HUES6 (cell line): ENCODE measurements at regions not wholly inside any gene's neighbourhood (a gene's known extent, or its start where the extent isn't known, plus 50 kb on each side); places are given as distances from the start of the nearest gene placed in this dataset.

ENCODE experiments used
- H3K27ac ChIP-seq: 2 replicates; pipeline ENCODE4 v1.7.0; 2013; ENCODE audit warnings: low read depth, mild to moderate bottlenecking, low read length, inconsistent platforms
- H3K27me3 ChIP-seq: 2 replicates; pipeline ENCODE4 v1.6.1; 2013; ENCODE audit warnings: low read length; ENCODE audit not compliant: control insufficient read depth, insufficient read depth
- H3K36me3 ChIP-seq: 2 replicates; pipeline ENCODE4 v1.6.1; 2013; ENCODE audit warnings: low read length; ENCODE audit not compliant: control insufficient read depth, insufficient read depth
- H3K4me1 ChIP-seq: 2 replicates; pipeline ENCODE4 v1.6.1; 2013; ENCODE audit warnings: low read length; ENCODE audit not compliant: control insufficient read depth, insufficient read depth
- H3K4me3 ChIP-seq: 2 replicates; pipeline ENCODE4 v1.5.1; 2013; ENCODE audit warnings: low read depth, low read length
- H3K9ac ChIP-seq: one replicate; pipeline ENCODE4 v1.6.1; 2013; ENCODE audit warnings: mild to moderate bottlenecking, low read length
- H3K9me3 ChIP-seq: 2 replicates; pipeline ENCODE4 v1.6.1; 2013; ENCODE audit warnings: low read depth, low read length; ENCODE audit not compliant: control insufficient read depth, insufficient read depth

DNA sequence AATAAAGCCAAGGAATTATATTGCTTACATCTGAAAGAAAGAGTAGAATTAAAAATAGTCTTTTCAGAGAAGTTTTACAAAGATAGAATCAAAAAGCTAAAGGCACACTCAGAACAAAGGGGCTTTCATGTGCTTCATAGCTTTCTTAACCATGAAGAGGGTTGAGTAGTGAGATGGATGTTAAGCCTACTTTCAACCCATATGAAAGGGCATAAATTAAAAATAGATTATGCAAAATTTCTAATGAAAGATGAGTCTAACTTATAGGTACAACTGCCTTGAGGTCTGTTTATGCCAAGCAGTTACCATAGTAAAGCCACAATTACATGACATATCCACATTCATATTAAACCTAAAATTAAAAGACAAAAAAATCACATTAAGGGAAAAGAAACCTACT is 223.3 kb upstream of the ARHGEF26 start:
- no peaks in the 10 kb centered on the region for H3K36me3 ChIP-seq
- no peaks in the 10 kb centered on the region for H3K4me1 ChIP-seq
- H3K27ac ChIP-seq: no peak overlapping the region
- H3K9ac ChIP-seq: no peak overlapping the region
- no peak overlapping the region for H3K4me3 ChIP-seq
- H3K9me3 ChIP-seq: no peaks in the 10 kb centered on the region
- H3K27me3 ChIP-seq: no peaks in the 10 kb centered on the region

- H3K4me1 ChIP-seq: no peaks in the 10 kb centered on the region
- H3K27me3 ChIP-seq: no peaks in the 10 kb centered on the region
- no peak overlapping the region for H3K4me3 ChIP-seq
- H3K36me3 ChIP-seq: no peaks in the 10 kb centered on the region
- no peak overlapping the region for H3K9ac ChIP-seq
- no peaks in the 10 kb centered on the region for H3K9me3 ChIP-seq
- H3K27ac ChIP-seq: no peak overlapping the region
Measured at GRCh38 chr3:153901152-153901551, 220.0 kb upstream of the ARHGEF26 start.

DNA sequence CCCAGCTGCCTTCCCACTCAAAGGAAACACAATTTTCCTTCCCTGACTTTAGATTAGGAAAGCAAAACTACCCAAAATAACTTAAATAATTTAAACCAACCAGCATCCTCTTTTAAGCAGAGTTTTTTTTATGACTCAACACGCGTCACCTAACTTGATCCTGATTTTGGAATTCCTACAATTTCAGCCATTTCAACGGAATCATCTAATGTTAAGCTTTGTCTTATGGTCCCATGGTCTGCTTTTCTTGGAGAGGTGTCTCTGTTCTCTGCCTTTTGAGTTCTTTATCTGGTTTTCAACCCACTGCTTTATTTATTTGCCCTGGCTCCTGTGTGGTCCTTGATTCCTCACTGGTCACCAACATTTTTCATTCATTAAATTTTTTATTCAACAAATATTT is 219.2 kb upstream of the ARHGEF26 start:
- Histone ChIP-seq H3K36me3 (no peaks in the 10 kb centered on the region), H3K9me3 (no peaks in the 10 kb centered on the region), H3K27ac (no peak overlapping the region), H3K4me1 (no peaks in the 10 kb centered on the region), H3K27me3 (no peaks in the 10 kb centered on the region), H3K9ac (no peak overlapping the region), H3K4me3 (no peak overlapping the region)

- H3K27ac ChIP-seq: no peak overlapping the region
- H3K4me3 ChIP-seq: no peak overlapping the region
- H3K9me3 ChIP-seq: no peaks in the 10 kb centered on the region
- no peaks in the 10 kb centered on the region for H3K4me1 ChIP-seq
- H3K9ac ChIP-seq: no peak overlapping the region
- no peaks in the 10 kb centered on the region for H3K36me3 ChIP-seq
- no peaks in the 10 kb centered on the region for H3K27me3 ChIP-seq
Measured at GRCh38 chr3:153903430-153903829, 217.8 kb upstream of the ARHGEF26 start.

DNA sequence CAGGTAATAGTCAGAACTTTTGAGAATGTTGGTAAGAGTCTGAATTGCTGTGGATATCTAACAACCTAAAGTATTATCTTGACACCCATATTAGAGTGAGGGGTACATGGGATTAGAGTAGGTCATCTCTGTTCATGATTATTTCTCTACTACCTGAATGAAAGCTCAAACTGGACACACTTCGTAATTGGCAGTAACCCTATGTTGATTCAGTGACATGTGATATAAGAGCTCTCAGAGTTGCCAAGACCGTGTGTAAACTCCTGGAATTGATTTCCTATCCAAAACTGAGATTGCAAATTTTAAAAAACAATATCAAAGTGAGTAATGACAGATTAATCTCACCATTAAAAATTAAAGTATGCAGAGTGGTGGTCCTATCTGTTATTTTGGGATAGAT is 214.8 kb upstream of the ARHGEF26 start:
- H3K9me3 ChIP-seq: no peaks in the 10 kb centered on the region
- H3K4me3 ChIP-seq: no peak overlapping the region
- H3K9ac ChIP-seq: no peak overlapping the region
- H3K27me3 ChIP-seq: no peaks in the 10 kb centered on the region
- no peak overlapping the region for H3K27ac ChIP-seq
- H3K36me3 ChIP-seq: no peaks in the 10 kb centered on the region
- no peaks in the 10 kb centered on the region for H3K4me1 ChIP-seq

GRCh38 chr3:153910387-153910786 is 210.8 kb upstream of the ARHGEF26 start:
- H3K4me1 ChIP-seq: no peaks in the 10 kb centered on the region
- no peak overlapping the region for H3K4me3 ChIP-seq
- no peak overlapping the region for H3K27ac ChIP-seq
- no peak overlapping the region for H3K9ac ChIP-seq
- no peaks in the 10 kb centered on the region for H3K27me3 ChIP-seq
- no peaks in the 10 kb centered on the region for H3K36me3 ChIP-seq
- H3K9me3 ChIP-seq: no peaks in the 10 kb centered on the region

DNA sequence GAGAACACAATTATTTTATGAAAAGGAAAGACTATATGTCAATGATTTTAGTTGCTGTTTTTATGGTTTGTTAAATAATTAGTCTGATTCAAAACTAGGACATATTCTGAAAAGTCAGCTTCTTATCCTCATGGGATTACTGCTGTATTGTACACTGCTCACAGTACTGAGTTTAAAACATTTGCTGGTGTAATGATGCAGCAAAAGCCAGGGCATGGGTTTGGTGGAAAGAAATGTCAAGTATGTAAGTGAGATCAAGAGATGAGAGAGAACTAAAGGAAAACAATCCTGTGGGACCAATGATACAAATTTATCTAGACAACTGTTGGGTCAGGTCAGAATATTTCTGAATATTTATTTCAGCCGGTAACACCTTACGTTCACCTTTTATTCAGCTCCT is 210.1 kb upstream of the ARHGEF26 start:
- no peaks in the 10 kb centered on the region for H3K9me3 ChIP-seq
- no peak overlapping the region for H3K4me3 ChIP-seq
- H3K27ac ChIP-seq: no peak overlapping the region
- H3K4me1 ChIP-seq: no peaks in the 10 kb centered on the region
- H3K9ac ChIP-seq: no peak overlapping the region
- H3K36me3 ChIP-seq: no peaks in the 10 kb centered on the region
- H3K27me3 ChIP-seq: no peaks in the 10 kb centered on the region

GRCh38 chr3:153919773-153920172 is 201.4 kb upstream of the ARHGEF26 start:
- H3K9ac ChIP-seq: no peak overlapping the region
- no peaks in the 10 kb centered on the region for H3K36me3 ChIP-seq
- no peak overlapping the region for H3K4me3 ChIP-seq
- no peak overlapping the region for H3K27ac ChIP-seq
- no peaks in the 10 kb centered on the region for H3K4me1 ChIP-seq
- 0 out of 2 replicates have a peak, but pooled peaks cover 2% of the 10 kb centered on the region for H3K9me3 ChIP-seq
- H3K27me3 ChIP-seq: no peaks in the 10 kb centered on the region

GRCh38 chr3:153921826-153922225 is 199.4 kb upstream of the ARHGEF26 start:
- Histone ChIP-seq H3K4me3 (no peak overlapping the region), H3K27ac (no peak overlapping the region), H3K9me3 (0 out of 2 replicates have a peak, but pooled peaks cover 2% of the 10 kb centered on the region), H3K36me3 (no peaks in the 10 kb centered on the region), H3K9ac (no peak overlapping the region), H3K4me1 (no peaks in the 10 kb centered on the region), H3K27me3 (no peaks in the 10 kb centered on the region)

GRCh38 chr3:153925841-153926514 is 195.2 kb upstream of the ARHGEF26 start:
- Histone ChIP-seq H3K27ac (no peak overlapping the region), H3K9me3 (no peaks in the 10 kb centered on the region)

DNA sequence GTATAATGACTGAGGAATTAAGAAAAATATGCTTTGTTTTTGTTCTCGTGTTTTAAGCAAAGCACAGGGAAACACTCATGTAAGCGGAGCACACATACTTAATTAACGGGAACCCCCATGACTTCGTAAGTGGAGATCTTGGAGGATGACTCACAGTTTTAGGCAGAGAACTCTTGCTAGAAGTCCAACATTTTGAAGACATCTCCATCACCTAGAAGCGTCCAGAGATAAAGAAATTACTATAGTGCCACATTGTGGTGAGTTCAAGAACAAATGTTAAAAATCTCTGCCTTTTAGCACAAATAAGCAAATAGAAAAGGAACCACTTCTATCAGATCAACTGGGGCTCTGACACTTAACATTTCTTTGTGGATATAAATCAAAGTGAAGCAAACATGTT is 194.1 kb upstream of the ARHGEF26 start:
- no peak overlapping the region for H3K27ac ChIP-seq
- no peaks in the 10 kb centered on the region for H3K27me3 ChIP-seq
- no peaks in the 10 kb centered on the region for H3K9me3 ChIP-seq
- no peaks in the 10 kb centered on the region for H3K36me3 ChIP-seq
- H3K9ac ChIP-seq: no peak overlapping the region
- no peak overlapping the region for H3K4me3 ChIP-seq
- no peaks in the 10 kb centered on the region for H3K4me1 ChIP-seq

More at GRCh38 chr3:153925841-153926514, 195.2 kb upstream of the ARHGEF26 start:
- Histone ChIP-seq H3K9ac (no peak overlapping the region), H3K27me3 (no peaks in the 10 kb centered on the region), H3K4me3 (no peak overlapping the region), H3K36me3 (no peaks in the 10 kb centered on the region), H3K4me1 (no peaks in the 10 kb centered on the region)
